HFF-Myc (cell line): ENCODE measurements at regions not wholly inside any gene's neighbourhood (a gene's known extent, or its start where the extent isn't known, plus 50 kb on each side); places are given as distances from the start of the nearest gene placed in this dataset.
"Not testable (repeated sequence)": the region's sequence is repeated elsewhere in the genome, so short reads cannot be mapped to it uniquely, and the experiment has no call there.

Experiments used
- DNase-seq: peaks from one replicate; pipeline ENCODE4 v3.0.0-alpha.2; 2011; ENCODE audit warnings: low read depth; ENCODE audit errors: extremely low read depth
- H3K4me3 ChIP-seq: replicated peaks from 2 replicates; pipeline ENCODE4 v1.5.1; 2011; ENCODE audit warnings: low read depth, mild to moderate bottlenecking, control low read depth, low read length
- TF ChIP-seq, protein P1 (sequence below): IDR thresholded peaks from 2 replicates; pipeline ENCODE4 v1.5.1; 2012; ENCODE audit warnings: mild to moderate bottlenecking, low read depth, low read length, control low read depth; ENCODE audit errors: missing control alignments

DNA sequence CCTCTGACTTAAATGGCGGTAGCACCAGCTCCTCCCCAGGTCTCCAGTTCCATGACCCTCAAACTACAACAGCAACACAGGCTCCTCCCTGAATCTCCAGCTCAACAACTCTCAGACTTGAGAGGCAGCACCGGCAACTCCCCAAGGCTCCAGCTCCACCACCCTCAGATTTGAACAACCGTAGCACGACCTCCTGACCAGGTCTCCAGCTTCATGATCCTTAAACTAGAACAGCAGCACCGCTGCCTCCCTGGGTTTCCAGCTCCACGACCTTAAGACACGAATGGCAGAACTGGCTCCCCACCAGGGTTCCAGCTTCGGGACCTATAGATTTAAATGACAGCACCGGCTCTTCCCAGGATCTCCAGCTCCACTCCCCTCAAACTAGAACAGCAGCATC lies 325.8 kb downstream of the PREX1 start:
- H3K4me3 ChIP-seq, result no peak overlapping the region
- no peak for DNase-seq
- TF ChIP-seq, protein P1, sequence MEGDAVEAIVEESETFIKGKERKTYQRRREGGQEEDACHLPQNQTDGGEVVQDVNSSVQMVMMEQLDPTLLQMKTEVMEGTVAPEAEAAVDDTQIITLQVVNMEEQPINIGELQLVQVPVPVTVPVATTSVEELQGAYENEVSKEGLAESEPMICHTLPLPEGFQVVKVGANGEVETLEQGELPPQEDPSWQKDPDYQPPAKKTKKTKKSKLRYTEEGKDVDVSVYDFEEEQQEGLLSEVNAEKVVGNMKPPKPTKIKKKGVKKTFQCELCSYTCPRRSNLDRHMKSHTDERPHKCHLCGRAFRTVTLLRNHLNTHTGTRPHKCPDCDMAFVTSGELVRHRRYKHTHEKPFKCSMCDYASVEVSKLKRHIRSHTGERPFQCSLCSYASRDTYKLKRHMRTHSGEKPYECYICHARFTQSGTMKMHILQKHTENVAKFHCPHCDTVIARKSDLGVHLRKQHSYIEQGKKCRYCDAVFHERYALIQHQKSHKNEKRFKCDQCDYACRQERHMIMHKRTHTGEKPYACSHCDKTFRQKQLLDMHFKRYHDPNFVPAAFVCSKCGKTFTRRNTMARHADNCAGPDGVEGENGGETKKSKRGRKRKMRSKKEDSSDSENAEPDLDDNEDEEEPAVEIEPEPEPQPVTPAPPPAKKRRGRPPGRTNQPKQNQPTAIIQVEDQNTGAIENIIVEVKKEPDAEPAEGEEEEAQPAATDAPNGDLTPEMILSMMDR, result no peak

DNA sequence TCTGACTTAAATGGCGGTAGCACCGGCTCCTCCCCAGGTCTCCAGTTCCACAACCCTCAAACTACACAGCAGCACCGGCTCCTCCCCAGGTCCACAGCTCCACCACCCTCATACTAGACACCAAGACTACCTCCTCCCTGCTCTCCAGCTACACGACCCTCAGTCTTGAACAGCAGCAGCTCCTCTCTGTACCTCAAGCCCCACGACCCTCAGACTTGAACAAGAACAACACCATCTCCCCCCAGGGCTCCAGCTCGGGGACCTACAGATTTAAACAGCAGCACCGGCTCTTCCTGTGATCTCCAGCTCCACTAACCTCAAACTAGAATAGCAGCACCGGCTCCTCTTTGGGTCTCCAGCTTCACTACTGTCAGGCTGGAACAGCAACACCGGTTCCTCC lies 326.9 kb downstream of the PREX1 start:
- H3K4me3 ChIP-seq, DNase-seq: not testable (repeated sequence)

DNA sequence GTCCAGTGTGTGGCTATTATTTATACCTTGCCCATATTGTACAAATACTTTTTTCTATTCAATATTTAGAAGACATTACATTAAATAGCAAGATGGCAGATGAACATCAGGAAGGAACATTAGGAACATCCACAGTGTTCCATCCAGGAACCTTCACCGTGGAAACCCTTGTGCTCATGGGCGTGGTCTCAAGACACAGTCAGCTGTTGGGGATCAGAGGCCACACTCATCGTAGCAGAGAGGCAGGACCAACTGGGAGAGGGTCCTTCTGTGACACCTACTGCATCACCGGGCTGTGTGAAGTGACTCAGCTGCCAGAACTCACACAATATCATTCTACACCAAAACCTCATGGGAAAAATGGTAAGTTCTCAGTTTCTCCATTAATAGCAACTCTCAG lies 328.9 kb downstream of the PREX1 start:
- DNase-seq, H3K4me3 ChIP-seq: not testable (repeated sequence)

DNA sequence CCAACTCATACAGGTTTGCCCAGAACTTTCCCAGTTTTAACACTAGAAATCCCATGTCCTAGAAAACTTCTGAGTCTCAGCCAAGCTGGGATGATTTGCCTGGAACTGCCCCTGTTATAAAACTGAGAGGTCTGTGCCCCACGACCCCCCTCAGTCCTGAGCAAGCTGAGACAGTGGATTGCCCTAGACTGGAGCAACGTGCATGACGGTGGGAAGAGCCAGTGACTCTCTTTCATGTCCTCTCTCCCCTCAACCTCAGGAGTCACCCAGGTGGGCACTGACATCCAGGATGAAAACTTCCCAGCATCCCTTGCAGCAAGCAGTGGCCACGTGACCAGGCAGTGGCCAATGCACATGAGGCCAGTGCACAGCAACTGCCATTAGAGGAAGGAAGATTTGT lies 329.7 kb downstream of the PREX1 start:
- H3K4me3 ChIP-seq, DNase-seq: not testable (repeated sequence)

DNA sequence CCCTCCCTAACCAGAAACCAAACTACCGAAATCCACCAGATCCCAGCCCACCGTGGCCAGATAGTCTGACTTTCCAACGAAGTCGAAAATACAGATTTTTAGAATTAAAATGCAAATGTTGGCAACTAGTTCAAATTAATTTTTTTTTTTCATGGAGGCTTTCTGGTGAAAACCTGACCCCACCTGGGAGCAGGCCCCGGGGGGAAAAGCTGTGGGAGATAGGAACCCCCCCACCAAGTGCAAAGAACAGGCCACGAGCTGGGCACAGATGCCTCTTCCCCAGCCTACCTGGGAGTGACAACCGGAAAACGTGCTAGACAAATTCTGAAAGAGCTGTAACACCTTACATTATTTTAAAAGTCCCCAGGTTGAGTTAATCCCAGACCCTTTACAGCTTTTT lies 333.8 kb downstream of the PREX1 start:
- no peak overlapping the region for H3K4me3 ChIP-seq
- TF ChIP-seq, protein P1, result no peak
- DNase-seq, result no peak

DNA sequence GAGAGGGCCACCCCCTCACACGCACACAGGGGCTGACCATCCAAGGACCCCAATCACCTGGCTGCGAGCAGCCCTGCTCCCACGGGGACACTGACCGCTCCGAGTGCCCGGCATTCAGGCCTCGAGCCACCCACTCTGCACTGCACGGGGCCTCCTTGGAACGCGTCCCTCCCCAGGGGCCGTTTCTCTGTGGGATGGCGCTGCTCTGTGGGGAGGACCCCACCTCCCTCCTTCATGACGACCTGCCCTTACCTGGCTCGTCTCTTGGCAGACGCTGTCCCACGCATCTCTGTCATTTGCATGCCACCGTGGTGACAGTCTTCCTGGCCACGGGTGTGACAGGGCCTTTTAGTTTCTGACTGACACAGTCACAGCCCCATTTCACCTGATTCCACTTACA lies 334.5 kb downstream of the PREX1 start:
- H3K4me3 ChIP-seq, DNase-seq: not testable (repeated sequence)

DNA sequence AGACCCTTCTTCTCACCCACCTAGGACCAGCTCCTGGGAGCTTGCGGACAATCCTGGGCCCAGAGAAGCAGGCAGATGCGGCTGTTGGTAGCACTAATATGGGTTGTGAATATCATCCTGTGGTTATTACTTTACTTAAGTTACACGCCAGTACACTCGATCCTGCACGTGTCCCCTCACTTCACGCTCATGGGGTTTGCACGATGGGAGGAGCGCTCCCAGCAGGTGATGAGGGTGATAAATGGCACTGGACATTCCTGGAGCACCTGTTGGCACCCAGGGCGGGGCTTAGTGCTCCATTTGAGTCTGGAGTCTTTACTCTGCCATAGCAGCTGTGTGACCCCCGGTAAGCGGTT lies 335.1 kb downstream of the PREX1 start:
- TF ChIP-seq, protein P1, result no peak
- H3K4me3 ChIP-seq, result no peak overlapping the region
- DNase-seq, result no peak

DNA sequence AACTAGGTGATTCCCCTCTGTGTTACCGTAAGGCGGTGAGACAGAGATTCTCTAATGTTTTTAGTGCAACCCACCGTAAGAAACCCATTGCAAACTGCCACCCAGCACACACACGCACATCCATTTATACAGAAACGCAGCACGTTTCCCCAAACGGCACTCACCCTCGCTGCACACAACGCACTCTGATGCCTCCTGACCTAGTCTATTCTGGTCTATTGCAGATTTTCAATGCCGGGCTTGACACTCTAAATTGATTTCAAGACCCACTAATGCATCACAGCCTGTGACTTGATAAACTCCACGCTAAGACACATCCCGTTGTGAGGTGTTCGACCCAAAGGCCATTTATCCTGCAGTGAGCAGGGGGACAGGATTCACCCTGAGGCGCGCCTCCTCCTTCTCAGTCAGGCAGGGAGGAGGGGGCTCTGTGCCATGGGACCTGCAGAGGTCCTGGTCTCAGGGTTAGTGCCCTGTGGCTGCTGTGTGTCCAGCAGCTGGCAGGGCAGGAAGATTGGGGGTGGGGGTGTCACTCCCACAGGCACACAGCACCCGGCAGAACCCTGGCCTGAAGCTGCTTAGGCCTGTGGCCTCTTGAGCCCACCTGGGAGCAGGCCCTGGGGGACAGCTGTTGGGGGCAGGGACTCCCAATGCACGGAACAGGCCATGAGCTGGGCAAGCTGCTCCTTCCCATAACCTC lies 335.6 kb downstream of the PREX1 start:
- TF ChIP-seq, protein P1, result no peak
- H3K4me3 ChIP-seq, result no peak overlapping the region
- no peak for DNase-seq

DNA sequence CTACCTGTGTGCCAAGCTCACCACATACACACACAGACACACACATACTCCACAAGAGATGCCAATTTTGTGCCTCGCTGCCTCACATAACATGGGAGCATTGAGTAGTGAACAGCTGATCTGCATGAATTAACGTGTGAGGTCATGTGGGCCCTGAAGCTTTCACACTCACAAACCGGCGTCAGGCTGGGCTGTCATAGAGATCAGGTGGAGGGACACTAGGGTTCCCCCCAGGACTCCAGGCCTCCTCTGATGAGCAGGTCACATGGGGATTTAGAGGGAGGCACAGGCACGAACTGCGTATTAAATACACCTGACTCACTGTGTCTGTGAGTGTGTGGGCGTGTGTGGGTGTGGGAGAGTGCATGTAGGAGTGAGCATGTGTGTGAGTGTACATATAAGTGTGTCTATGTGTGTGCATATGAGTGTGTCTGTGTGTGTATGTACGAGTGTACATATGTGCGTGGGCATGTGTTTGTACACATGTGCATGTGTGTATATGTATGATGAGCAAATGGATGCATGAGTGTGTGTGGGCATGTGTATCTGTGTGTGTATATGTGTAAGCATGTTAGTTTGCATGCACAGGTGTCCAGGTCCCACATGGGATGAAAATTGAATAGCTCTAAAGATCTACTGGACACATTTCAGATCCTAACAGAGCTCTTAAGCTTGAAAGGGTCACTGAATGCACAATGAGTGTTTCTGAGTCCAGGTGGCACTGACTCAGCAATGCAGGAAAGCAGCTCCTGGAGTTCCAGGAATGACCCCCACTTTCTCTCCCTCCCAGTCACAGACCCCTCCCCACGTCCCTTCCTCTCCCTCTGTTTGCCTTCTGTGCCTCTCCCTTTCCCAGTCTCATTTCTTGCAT lies 336.6 kb downstream of the PREX1 start:
- H3K4me3 ChIP-seq, result no peak overlapping the region
- TF ChIP-seq, protein P1, result no peak
- no peak for DNase-seq

DNA sequence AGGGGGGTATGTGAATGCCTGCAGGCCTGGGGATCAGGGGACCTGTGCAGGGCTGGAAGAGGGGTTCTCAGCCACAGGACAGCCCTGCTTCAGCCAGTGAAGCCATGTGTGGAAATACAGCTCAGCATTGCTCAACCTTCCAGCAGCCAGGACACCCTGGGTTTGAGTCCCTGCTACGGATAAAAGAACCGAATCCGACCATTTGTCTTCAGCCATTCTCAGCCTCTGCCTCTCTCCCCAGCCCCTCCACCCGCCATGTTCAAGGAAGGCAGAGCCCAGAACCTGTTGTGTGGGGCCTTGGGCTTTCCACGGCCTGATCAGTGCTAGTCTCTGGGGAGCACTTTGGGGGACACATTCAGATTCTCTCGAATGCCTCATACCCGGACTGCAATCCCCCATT lies 337.5 kb downstream of the PREX1 start:
- DNase-seq, H3K4me3 ChIP-seq: not testable (repeated sequence)
